HG03039 (cell line): ENCODE measurements at regions not wholly inside any gene's neighbourhood (a gene's known extent, or its start where the extent isn't known, plus 50 kb on each side); places are given as distances from the start of the nearest gene placed in this dataset.

ENCODE experiments used
- ATAC-seq: cut with Tn5 transposase; IDR thresholded peaks from one replicate; pipeline ENCODE4 v1.9.1; 2021; ENCODE audit warnings: mild to moderate bottlenecking, moderate library complexity; ENCODE audit not compliant: unreplicated experiment

DNA sequence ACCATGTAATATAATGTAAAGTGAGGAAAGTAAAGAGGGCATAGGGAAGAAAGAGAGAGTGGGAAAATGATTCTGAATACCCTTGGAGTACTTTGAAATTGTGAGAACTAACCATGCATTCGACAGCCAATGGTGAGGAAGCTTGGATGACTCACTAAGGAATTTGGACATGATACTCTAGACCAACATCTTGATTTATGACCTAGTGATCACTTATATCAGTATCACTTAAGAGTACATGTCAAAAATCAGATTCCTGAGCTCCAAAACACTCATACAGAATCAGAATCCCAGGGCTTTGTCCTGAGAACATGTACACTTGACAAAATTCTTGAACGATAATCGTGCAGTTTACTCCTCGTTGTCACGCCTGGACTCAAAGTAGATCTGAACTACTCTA, 1899.8 kb upstream of the PIK3C3 start:
- no peak for ATAC-seq

DNA sequence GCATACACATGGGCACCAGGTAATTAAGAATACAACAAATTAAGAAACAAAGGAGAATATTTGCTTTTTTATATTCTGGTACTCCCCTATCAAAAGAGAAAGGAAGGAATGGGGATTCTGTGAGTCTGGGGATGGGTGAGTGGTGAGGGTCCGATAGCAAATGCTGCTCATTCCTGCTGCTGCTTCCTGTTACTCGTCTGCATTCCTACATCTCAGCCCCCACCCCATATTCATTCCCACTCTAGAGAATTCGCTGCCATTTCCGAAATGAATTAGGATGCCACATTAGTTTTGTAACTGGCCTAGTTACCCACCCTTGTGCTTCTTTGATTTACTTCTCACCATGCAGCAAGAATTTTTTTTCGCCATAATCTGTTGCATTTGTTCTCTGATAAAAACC, 1905.3 kb upstream of the PIK3C3 start:
- ATAC-seq: no peak

DNA sequence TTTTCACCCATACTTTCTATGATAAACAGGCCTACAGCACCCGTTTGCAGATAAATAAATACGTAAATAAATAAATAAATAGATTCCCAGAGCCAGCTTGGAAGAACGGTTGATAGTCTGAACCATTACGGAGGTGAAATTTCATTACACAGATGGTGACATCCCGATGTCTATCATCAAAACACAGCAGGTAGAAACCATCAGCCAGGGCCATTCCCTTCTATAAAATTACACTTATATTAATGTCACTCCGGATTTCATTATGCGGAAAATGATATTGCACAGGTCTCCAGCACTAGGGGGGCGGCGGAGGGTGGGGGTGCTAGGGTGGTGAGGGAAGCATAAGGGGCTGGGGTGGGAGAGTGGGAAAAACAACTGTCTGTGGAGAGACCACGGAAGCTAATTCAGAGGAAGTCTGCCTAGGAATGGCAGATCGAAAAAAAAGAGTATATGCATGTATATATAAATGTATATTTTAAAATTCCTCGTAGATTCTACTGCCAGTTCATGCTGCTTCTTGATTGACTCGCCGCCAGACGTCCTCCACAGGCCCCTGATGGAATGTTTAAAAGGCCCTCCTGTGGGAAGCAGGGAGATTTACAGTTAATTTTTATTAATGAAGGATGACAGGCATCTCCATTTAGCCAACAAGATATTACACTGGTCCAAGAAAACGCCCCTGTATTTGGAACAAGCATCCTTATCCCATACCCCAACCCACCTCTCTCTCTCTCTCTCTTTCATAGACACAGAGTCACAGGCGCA, 1906.0 kb upstream of the PIK3C3 start:
- ATAC-seq: no peak

DNA sequence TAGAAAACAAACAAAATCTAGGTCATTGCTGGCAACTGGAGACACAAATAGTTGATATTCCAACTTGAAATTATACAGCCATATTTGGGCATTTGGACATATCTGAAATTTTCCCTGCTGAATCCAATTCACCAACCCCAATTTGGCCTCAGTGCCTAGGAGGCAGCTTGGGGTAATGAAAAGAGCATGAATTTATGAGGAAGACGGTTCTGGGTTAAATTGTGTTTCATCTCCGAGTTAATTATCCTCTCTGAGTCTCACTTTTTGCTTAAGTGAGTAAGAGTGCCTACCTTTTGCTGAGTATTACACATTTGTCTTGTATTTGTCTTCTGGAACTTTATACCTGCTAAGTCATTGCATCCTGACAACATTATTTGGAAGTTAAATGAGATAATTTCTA, 1906.8 kb upstream of the PIK3C3 start:
- no peak for ATAC-seq

DNA sequence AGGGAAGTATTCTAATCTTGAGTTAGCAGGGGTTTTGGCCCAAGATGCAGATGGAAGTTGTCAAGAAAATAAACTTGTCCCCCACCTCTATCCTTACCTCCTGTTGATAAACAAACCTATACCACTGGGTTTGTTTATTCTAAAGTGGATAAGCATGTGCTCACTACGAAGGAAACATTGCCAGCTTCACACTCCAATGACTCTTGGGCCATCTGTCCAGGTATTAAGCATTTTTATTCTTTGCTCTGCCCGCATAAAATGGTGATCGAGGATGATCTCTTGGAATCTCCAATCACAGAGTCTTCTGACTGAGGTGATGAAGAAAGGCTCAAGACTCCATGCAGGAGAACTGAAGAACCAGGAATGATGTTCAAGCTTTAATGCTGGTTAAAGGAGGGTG, 1908.4 kb upstream of the PIK3C3 start:
- no peak for ATAC-seq

DNA sequence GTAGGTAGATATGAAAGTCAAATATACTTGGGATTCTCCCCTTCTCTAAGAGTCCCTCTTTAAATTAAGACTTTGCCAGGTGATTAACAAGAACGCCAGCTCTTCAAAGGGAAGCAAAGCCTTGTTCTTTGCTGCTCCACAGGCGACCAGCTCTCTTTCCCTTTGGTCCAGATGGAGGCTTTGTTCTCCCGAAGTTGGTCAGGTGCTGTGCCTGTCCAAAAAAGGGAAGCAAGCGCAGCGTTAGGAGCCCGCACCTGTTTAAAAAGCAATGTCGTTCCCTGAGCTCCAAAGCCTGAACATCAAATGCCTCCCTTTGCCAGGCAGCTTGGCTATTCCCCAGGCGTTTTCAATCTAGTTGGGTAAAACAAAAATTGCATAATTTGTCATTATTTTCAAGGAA, 1913.1 kb upstream of the PIK3C3 start:
- ATAC-seq: no peak

DNA sequence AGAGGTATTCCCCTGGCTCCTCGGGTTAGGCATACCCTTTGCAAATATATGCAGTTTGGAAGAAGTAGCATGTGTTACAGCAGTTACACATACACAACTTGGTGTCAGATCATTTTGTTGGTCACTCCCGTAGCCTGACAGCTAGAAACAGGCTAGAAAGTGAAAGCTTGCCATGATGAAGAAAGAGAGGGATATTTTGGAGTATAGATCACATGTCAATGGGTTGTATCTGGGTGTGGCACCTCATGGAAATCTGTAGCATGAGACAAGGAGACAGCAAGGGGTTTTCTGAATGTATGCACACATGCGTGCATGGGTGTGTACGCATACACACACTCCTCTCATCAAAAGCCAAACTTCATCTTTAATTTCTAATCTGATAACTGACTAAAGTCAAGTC, 1914.5 kb upstream of the PIK3C3 start:
- no peak for ATAC-seq

DNA sequence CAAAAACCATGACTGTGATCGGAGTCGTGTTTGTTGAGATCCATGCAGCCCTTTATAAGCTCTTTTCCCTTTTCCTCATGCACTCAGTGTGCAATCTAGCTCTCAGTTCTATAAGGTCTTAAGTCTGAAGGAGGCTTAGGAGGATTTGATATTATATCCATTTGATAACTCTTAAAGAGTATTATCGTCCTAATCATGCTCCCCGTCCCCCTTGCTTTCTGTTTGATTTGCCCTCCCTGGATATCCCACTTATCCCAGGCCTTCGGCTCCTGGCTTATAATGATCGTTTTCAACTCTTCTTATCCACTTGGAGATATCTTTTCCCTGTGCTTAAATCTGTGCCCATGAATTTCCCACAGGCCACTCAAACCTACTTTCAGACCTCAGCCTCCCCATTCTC, 1917.7 kb upstream of the PIK3C3 start:
- no peak for ATAC-seq

DNA sequence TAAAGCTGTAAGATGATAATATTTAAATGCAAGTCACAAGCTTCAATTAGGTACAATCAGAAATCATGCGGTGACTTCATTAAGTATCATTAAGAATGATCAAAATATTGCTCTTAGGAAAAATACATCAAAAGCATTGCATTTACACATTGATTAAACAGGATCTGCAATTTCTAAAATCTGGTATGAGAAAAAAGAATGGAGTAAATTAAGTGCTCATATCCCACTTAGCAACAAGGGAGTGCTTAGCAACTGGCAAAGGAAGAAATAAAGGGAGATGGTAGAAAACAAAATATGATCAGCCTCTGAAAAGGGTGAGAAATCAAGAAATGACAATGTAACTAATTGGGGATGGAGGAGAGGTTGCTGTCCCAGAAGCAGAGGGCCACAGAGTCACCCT, 1918.2 kb upstream of the PIK3C3 start:
- no peak for ATAC-seq

DNA sequence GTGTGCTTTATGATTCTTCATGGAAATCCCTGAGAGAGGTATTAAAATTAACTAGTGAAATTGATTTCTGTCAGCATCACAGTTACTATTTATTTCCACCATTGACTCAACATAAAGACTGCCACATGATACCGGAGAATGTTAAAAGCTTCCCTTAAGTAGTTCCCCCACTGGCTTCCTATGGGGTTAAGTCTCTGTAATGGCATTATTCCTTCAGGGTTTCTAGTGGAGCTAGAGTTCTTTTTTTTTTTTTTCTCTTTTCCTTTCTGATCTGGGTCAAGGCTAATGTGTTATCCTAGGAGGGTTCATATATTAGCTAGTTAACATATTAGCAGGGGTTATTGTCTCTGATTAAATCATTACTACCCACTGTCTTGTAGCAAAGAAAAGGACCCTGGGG, 1919.1 kb upstream of the PIK3C3 start:
- ATAC-seq: no peak

DNA sequence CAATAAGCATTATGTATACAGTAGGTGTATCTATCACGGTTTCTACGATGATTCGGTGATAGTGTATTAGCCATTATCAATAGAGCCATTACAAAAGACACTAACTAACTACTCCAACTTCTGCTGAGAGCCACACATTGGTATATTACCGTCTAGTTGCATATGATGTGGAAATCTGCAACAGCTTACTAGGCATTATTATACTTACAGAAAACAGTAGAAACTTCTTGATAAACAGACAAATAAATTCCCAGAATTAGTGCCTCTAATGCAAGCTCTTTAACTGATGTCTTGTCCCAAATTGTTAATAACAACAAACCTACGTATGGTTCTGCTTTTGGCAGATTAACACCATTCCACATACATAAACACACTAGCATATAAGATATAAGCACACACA, 1923.0 kb upstream of the PIK3C3 start:
- ATAC-seq: no peak

DNA sequence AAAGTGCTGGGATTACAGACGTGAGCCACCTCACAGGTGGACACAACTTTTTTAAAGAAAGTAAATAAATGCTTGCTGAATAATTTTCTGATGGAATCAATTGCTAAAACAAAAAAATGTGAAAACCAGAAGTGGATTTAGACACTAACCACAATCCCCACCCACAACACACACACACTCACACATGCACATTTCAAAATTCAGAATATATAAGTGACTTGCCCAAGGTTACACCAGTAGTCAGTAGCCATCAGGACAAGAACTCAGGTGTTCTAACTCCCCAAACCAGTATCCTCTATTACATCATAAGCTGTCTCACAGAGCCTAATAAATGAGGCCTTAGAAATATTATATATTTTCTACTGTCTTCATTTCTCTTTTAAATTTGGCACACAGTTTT, 1923.6 kb upstream of the PIK3C3 start:
- no peak for ATAC-seq

DNA sequence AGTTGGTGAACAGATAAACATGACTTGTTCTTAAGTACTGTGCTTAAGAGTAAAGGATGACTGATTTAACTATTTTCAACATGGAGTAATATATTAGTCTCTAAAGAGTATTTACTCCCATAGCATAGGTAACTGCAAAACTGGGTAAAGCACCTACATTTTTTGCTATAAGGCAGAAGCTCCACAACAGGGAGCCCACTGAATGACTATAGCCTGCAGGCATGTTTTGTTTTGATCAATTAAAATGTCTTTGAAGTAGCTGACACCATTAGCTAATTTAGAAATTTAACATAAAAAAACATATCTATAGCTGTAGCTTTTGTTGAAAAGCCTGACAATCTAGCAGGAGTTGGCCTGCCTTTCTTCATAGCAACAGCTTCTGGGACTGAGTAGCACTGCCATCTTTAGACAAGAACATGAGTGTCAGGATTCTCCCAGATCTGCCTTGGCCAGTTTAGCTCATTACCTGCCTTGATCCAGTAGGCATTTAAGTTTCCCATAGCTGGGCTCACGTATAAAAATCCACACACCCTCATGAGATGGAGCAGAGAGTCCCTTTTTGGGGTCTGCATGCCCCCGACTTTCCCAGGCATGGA, 1935.1 kb upstream of the PIK3C3 start:
- ATAC-seq: no peak

DNA sequence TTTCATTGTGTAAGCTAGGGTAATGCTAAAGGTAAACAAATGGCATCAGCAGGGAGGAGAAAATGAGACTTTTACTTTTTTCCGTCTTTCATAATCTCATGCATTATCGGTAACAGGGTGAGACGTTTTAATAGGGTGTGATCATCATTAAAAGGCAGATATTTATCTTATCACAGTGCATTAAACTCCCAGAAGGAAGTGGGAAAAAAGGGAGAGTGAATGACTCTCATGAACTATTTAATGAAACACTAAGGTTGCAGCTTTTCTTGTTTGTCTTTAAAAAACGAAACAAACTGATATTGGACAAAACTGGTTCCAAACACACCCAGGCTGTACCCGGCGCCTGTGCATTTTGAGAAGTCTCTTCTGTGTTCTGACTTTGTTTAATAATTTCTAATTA, 1936.8 kb upstream of the PIK3C3 start:
- ATAC-seq: no peak

DNA sequence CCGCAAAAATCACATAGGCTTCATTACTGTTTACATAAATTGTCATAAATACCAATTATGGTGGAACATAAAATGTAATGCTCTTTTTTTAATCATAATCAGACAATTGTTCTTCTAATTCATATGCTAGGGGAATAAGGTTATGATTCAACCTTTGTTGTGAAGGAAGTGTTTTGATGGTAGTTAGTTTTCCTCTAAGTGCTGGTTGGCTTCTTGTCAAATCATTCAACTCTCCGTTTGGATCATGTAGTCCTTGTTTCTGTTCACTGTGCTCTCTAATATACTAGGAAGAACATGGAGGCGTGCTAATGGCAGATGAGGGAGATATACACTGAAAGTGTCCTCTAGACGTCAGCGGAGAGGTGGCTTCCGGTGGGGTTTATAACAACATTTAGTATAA, 1938.0 kb upstream of the PIK3C3 start:
- no peak for ATAC-seq

DNA sequence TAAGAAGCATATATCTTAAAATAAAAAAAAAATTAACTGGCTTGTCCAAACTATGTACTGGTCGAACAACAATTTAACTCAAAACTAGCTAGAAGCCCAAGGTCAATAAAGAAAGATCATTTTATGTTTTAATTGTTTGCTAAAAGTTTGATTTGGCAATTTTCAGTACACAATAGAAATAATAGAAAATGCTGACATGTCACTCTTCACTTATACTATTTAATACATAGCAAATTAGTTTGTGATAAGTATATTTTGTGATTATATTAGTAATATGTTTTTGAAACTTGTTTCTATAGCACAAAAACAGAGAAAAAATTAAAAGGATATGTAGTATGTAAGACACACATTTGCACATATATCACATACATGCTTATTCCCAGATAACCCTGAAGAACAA, 1938.6 kb upstream of the PIK3C3 start:
- no peak for ATAC-seq

DNA sequence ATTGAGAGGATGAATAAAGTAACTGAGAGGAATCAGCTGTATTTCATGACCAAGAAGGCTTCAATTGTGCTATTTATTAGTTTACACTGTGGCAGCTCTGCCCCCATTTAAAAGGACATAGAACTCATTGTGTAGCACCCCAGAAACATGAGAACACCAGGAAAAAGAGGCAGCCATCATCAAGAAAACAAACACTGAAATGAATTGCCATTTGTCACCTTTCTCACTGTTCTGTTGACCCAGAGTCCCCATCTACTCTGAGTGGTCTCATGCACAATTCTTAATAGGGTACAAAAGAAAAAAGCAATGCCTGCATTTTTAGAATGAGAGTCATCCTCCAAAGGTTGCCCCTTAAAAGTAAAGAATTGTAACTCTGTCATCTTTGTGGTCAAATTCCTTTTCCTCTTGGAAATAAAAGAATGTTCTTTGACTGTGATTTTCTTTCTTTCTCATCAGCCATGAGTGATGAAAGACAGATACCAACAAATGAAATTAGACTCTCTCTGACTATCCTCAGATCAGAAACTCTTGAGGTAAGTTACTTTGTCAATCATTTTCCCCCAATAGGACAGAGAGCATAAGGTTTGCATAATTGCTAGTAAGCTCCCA, 1941.9 kb upstream of the PIK3C3 start:
- no peak for ATAC-seq

DNA sequence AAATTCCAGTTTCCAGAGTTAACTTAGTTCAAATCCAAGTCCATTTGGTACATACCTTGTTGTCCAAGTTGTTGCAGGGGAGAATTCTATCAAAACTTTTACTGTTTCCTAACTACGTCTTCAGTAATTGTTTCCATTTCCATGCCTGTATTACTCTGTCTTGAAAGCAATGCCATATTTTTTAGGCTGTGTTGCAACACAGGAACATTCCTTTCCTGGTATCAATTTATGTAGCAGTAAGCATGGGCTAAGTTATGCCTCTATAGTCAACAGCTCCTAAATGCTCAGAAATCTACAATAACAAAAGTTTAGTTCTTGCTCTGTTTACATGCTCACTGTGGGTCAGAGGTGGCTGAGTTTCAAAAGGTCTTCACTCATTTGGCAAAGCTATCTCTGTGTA, 1943.8 kb upstream of the PIK3C3 start:
- no peak for ATAC-seq

DNA sequence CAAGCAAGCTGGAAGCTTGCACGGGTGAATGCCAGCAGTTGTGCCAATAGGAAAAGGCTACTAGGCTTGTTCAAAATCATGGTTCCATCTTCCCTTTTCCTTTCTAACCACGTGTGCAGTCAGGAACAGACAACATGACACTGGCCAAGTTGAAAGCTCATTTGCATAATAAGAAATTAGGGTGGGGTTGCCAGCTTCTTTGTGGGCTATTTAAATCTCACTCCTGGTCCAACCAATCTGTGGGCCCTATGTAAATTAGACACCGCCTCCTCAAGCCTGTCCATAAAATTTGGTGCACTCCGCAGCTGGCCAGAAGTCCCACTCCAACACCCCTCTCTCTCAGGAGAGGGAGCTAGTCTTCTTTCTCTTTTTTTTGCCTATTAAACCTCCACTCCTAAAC, 1948.4 kb upstream of the PIK3C3 start:
- ATAC-seq: no peak

DNA sequence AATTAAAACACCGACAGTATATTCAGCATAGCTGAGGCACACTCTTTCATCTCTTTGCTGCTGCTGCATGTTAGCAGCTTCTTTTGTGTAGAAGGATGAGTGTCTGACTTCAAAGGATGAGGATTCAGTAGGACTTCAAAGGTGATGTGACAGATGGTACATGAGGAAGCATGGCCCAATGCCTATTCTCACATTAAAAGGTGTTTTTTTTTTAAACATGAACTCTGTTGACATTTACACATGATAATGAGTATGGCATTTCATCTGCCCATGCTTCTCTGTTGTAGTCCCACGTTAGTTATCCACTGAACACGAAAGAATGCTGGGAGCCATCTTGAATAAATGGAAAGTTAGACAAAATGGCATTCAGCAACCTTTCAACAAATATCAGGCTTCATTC, 1950.8 kb upstream of the PIK3C3 start:
- no peak for ATAC-seq

DNA sequence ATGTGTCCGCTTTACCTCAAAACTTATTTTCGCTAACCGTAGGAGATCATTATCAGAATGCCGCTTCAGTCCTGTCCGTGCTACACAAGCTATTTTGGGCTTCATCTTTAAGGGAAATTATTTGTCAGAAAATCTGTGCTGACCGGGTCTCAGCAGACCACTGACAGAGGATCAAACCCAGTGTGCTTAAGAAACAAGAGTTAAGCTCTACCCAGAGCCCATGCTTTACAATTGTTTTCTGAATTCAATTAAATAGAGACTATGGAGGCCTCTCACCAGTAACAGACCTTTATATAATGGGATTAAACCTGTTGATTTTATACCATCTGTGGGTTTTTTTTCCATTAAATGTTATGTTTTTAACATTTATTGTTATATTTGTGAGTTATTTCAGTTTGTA, 1956.7 kb upstream of the PIK3C3 start:
- ATAC-seq: no peak

DNA sequence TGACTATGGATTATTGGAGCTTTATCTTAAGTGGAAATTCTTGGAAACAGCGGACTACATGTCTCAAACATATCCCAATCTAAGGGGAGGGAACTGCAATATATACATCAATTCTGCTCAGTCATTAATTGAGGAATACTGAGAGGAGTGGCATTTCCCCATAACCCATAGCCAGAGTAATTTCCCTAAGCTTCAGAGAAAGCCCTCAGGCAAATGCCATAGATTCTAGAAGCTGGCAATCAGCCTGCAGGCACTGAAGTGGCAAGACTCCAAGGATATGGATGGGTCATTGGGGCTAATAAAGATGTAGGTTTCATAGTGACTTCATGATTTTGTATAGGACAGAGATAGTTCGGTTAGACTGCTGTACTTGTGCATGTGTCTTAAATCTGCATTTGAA, 1960.5 kb upstream of the PIK3C3 start:
- no peak for ATAC-seq
